Activated CD8-positive, alpha-beta memory T cell treated with anti-CD3 and anti-CD28 coated beads, Interleukin-2, amount 50 U/mL, for 1 hour (primary cell): ENCODE measurements at regions not wholly inside any gene's neighbourhood (a gene's known extent, or its start where the extent isn't known, plus 50 kb on each side); places are given as distances from the start of the nearest gene placed in this dataset.

ENCODE experiments used
- DNase-seq: peaks from one replicate; pipeline ENCODE4 v3.0.0-alpha.2; 2020; ENCODE audit errors: extremely low read depth

- no peak for DNase-seq
These were observed 92.6 kb downstream of the TTC32 start for GRCh38 chr2:19809206-19809605.

GRCh38 chr2:19807866-19808265, 93.9 kb downstream of the TTC32 start:
- no peak for DNase-seq

GRCh38 chr2:19807346-19807745, 94.4 kb downstream of the TTC32 start:
- DNase-seq = no peak

GRCh38 chr2:19806591-19806990, 95.2 kb downstream of the TTC32 start:
- DNase-seq = no peak

- no peak for DNase-seq
These were observed 95.7 kb downstream of the TTC32 start for GRCh38 chr2:19806131-19806530.

GRCh38 chr2:19805266-19805665, 96.5 kb downstream of the TTC32 start:
- DNase-seq = no peak

GRCh38 chr2:19804639-19805260, 97.0 kb downstream of the TTC32 start:
- no peak for DNase-seq

- DNase-seq = no peak
These were observed 99.5 kb downstream of the TTC32 start for GRCh38 chr2:19802086-19802841.

GRCh38 chr2:19801367-19802080, 100.3 kb downstream of the TTC32 start:
- no peak for DNase-seq

- no peak for DNase-seq
These were observed 101.0 kb downstream of the TTC32 start for GRCh38 chr2:19800796-19801195.

GRCh38 chr2:19799881-19800780, 101.7 kb downstream of the TTC32 start:
- no peak for DNase-seq

- no peak for DNase-seq
These were observed 103.9 kb downstream of the TTC32 start for GRCh38 chr2:19797871-19798270.

GRCh38 chr2:19797243-19797810, 104.5 kb downstream of the TTC32 start:
- DNase-seq = no peak

GRCh38 chr2:19796035-19796695, 105.6 kb downstream of the TTC32 start:
- no peak for DNase-seq

GRCh38 chr2:19793132-19793750, 108.5 kb downstream of the TTC32 start:
- no peak for DNase-seq

GRCh38 chr2:19790291-19790690, 111.5 kb downstream of the TTC32 start:
- no peak for DNase-seq

- no peak for DNase-seq
These were observed 114.6 kb downstream of the TTC32 start for GRCh38 chr2:19787134-19787533.

- no peak for DNase-seq
These were observed 115.2 kb downstream of the TTC32 start for GRCh38 chr2:19786408-19787058.

GRCh38 chr2:19785867-19786266, 115.9 kb downstream of the TTC32 start:
- DNase-seq = no peak

GRCh38 chr2:19785447-19785846, 116.3 kb downstream of the TTC32 start:
- DNase-seq = no peak
